Fibroblast of lung (primary cell): ENCODE measurements at regions not wholly inside any gene's neighbourhood (a gene's known extent, or its start where the extent isn't known, plus 50 kb on each side); places are given as distances from the start of the nearest gene placed in this dataset.

Experiments used
- EZH2 ChIP-seq: IDR thresholded peaks from 2 replicates; pipeline ENCODE4 v1.5.1; 2012; ENCODE audit warnings: low read length, control low read depth, mild to moderate bottlenecking; ENCODE audit errors: missing control alignments
- TF ChIP-seq, protein P1 (sequence below), 2 donors: IDR thresholded peaks in 1 of 2; conservative IDR thresholded peaks in 1 of 2; 1 replicate in 1 of 2; 2 replicates in 1 of 2; pipeline ENCODE4 v1.5.1; 2011 to 2012; ENCODE audit warnings: low read length in 2 of 2, control low read depth in 1 of 2, inconsistent platforms in 1 of 2, low read depth in 1 of 2, mild to moderate bottlenecking in 1 of 2

DNA sequence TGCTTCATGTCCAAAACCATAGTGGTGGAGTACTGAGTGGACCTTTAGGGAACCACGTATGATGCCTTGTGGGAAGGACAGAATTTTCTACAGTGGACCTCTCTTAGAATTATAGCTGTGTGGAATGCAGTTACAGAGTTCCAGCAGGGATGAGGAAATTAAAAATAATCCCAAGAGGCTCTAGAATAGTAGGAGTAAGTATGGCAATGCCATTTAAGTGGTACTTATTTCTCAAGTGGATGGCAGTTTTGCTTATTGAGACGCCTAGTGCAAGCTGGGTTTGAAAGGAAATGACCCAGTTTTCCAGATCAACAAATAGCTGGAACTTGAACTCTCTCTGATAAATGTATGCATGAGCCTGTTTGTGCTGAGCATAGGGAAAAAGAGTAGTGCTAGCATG lies 431.6 kb downstream of the PRR16 start:
- TF ChIP-seq, protein P1, sequence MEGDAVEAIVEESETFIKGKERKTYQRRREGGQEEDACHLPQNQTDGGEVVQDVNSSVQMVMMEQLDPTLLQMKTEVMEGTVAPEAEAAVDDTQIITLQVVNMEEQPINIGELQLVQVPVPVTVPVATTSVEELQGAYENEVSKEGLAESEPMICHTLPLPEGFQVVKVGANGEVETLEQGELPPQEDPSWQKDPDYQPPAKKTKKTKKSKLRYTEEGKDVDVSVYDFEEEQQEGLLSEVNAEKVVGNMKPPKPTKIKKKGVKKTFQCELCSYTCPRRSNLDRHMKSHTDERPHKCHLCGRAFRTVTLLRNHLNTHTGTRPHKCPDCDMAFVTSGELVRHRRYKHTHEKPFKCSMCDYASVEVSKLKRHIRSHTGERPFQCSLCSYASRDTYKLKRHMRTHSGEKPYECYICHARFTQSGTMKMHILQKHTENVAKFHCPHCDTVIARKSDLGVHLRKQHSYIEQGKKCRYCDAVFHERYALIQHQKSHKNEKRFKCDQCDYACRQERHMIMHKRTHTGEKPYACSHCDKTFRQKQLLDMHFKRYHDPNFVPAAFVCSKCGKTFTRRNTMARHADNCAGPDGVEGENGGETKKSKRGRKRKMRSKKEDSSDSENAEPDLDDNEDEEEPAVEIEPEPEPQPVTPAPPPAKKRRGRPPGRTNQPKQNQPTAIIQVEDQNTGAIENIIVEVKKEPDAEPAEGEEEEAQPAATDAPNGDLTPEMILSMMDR (conservative IDR thresholded peaks at IDR 0.05 in 1 of 2, IDR thresholded peaks at IDR 0.05 in 1 of 2; ENCODE audit: low read depth in 1 of 2, low read length in 2 of 2): no peak
- no peak for TF ChIP-seq EZH2
